Dermis blood vessel endothelial cell (primary cell): ENCODE measurements at regions not wholly inside any gene's neighbourhood (a gene's known extent, or its start where the extent isn't known, plus 50 kb on each side); places are given as distances from the start of the nearest gene placed in this dataset.

Source experiments
- DNase-seq: peaks from one replicate; pipeline ENCODE4 v3.0.0; 2010

DNA sequence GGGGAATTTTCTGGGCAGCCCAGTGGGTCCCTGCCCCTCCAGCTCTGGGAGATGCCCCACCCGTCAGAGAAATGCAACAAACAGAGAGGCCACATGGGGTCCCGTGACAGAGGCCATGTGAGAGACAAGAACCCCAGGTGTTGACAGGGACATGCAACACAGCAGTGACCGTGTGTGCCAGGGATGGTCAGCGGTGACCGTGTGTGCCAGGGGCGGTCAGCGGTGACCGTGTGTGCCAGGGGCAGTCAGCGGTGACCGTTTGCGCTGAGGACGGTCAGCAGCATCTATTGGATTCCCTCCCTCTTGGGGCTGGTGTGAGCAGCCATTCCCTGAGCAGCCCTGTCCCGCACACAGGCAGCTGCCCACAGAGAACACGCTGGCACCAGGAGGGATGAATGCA, 146.6 kb upstream of the OTOS start:
- no peak for DNase-seq

DNA sequence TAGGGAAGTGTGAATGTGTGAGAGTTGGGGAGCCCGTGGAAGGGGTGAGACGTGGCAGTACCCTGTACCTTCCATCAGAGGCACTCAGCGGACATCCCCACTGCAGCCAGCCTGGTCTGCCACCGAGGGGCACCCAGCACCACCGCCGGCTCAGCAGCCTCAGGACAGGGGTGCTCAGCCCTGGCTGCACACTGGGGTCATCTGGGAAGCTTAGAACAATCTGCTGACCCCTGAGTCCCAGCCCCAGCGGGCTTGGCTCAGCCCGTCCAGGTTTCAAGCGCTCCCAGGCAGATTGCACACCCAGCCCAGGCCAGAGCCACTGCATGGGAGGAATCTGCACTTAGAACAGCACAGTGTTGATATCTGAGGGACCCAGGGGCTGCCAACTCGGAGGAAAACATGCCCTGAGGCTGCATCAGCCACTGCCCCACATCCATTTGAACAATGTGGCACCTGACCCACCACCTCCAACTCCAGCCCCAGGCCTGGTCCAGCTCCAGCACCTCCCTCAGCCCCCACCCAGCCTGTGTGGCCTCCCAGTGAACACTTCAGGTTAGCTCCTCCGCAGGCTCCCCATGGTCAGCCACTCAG, 147.1 kb upstream of the OTOS start:
- DNase-seq = no peak

DNA sequence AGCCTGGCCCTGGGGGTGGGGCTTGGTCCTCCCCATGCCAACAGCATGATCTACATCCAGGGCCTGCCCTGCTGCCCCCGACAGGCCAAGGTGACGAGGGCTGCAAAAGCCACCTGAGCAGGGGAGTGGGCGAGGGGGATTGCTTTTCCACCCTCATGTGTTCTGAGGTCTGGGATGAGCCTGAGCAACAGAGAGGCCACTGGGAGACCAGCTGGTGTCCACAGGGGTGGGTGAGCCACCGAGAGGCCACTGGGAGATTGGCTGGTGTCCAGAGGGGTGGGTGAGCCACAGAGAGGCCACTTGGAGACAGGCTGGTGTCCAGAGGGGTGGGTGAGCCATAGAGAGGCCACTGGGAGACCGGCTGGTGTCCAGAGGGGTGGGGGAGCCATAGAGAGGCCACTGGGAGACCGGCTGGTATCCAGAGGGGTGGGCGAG, 147.4 kb upstream of the GPC1 start:
- no peak for DNase-seq

DNA sequence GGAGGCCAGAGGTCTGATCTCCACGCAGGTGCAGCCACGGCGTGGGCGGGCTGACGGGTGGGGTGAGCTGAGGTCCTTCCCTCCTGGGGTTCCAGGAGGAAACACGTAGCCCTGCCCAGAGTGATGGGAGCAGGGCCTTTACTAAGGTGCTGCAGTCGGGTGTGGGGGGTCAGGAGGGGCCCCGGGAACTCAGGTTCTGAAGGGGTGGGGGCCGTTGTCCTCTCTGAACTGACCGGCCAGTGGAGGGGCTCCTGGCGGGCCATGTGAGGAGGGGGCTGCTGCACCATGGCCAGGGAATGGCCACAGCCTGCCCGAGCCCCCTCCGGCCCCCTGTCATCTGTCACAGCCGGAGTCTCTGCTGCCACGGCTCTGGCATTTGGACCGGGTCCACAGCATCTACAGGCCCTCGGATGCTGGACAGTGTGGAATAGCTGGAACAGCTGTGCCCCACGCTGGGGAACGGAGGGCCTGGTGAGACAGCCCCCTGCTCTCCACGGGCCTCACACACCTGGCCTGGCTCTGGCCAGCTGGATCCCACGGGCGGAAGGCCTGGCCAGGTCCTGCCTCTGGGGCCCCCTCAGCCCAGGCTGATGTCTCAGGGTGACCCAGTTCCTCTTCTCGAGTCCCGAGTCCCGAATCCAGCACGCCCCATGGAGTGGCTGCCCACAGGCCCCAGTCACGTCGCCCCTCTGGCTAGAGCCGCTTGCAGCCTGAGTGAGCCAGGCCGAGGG, 145.6 kb upstream of the GPC1 start:
- no peak for DNase-seq

DNA sequence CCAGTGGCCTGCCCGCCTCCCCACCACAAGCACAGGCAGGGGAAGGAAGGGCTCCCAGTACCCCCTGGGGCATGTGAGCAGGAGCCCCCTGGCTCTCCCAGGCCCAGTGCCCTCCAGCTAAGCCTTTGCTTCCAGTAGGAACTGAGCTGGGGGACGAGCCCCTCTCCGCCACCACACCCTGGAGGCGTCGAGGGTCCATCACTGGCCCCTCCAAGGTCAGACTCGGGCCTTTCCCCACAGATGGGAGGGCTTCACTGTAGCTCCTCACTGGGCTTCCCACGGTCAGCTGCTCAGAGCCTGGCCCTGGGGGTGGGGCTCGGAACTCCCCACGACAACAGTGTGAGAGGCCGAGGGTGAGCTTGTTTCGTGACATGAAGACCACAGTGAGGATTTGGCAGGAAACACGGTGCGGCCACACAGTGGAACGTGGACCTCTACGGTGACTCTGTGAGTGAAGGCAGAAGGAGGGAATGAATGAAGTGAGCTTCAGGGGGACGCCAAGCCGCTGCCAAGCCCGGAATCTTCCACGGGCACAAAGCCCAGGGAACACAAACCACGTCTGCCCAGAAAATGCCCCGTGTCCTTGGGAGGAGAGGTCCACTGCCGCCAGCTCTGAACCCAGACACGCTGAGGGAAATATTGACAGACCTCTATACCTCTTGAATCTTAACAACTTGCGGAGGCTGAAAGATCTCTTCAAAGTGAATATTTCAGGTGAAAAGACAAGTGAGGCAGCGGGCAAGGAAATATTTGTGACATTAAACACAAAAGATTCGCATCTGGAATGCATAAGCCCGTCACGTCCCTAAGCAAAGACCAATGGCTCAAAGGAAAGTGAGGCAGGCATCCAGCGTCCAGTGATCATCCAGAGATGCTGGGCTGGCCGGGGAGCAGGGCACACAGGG, 144.8 kb upstream of the GPC1 start:
- no peak for DNase-seq

DNA sequence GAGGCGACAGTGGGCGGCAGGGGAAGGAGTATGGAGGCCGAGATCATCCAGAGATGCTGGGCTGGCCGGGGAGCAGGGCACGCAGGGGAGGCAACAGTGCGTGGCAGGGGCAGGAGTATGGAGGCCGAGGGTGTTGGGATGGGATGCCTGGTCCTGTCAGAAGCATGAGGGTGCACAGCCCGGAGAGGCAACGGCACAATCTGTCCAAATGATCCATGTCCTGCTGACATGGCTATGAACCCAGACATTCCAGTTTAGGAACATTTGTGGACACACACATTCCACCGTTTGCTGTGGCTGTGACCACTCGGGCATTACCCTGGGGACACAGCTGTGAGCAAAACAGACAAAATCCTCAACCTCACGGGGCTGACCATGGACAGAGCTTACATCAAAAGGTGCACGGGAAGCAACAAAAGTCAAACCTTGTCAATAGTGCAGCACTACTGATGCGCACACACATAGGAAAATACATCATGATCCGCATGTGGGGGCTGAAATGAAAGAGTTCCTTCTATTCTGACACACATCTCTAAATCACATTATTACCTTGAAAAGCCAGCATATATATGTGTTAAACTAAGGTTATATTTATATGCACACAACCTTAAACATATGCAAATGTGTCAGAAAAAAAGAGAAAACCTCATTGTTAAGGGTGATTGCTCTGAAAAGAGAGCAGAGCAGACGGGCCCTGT, 144.0 kb upstream of the GPC1 start:
- DNase-seq = no peak

DNA sequence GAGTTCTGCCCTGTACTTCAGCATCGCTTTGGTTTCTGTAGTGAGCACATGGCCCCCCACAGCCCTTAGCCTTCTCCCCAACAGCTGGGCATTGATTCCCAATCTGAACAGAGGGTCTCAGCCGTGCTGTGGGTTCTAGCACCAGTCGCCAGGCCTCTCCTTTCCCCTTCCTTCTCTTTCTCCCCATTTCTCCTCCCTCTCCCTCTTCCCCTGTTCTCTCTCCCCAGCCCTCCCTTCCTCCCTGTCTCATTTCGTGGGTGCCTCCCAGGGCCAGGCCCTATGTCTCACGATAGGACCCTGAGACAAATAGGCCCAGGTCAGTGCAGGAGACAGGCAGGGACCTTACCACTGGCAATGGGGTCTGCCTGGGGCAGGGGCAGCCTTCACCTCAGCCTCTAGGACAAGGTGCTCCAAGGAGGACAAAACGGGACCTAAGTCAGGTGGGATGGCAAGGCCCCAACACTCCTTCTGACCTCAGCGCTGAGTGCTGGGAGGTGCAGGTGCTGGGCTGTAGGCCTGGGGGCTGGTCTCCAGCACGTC, 143.4 kb upstream of the GPC1 start:
- DNase-seq = no peak

DNA sequence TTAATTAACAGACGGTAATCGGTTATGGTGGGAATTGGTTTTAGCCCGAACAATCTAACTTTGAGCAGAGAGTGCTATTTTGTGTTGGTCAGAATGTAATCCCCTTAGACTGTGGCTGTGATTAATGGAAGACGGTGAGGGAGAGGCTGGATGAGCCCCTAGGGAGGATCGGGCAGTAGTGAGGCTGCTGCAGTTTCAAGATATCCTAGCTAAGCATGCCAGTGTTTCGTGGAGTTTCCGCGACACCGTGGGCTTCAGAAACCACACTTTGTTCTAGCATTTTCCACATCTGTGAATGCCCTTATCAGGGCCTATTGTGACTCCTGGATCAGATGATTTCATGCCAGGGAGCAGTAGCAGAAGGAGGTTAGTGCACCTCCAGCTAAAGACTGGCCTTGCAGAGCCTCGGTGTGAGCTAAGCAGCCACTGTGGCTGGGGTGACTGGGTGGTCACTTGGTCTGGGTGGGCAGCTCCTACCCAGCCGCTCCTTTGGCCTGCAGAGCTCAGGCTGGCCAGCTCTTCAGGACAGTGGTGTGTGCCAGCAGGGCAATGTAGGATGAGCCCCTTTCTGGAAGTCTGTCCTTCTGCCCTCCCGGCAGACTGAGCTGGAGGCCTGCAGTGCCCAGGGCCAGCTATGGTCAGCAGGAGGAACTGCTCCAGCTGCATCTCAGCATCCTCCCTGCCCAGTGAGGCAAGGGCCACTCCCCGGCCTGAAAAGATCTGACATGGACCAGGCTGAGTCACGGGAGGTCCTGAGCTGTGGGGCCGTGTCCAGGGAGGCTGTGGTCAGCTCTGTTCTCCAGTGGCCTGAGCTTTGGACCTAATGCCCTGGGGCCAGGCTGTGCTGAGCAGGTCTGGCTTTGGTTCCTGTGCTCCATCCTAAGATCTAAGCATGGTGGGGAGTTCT, 142.6 kb upstream of the GPC1 start:
- DNase-seq = no peak

DNA sequence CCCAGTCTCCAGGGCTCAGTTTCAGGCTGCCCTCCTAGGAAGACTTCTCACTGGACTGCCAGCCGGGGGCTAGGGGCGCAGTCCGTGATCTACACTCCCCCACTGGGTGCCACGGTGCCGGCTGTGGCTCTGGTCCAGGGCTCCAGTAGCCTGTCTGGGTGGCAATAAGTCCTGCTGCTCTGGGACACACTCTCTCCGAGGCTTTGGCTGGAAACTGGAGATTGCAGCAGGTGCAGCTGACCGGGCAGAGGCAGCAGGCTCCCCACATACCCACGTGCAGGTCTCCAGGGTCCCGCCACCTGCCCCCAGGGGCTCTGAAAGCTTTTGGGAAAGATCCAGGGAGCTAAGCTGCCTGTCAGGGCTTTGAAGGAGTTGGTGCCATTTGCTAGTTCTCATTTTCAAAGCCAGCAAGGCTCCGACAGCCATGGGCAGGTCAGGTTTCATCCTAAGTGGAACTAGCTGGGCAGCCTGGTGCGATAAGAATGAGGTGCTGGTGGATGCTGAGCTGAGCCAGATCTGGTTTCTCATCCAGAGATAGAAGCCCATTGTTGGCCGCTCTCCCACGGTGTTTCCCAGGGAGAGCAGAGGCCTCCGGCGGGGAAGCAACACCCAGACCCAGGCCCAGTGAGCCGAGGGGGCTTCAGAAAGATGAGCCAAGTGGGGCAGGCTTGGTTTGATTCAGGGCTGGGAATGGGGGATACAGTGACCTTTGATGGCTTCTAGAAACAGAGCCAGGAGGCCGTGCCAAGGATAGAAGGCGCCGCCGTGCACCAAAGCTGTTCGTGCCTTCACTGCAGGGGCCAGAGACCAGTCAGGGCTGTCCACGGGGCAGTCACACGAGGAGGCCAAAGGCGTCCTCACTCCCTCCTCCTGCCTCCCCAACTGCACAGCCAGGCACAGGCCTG, 141.7 kb upstream of the GPC1 start:
- DNase-seq = no peak

DNA sequence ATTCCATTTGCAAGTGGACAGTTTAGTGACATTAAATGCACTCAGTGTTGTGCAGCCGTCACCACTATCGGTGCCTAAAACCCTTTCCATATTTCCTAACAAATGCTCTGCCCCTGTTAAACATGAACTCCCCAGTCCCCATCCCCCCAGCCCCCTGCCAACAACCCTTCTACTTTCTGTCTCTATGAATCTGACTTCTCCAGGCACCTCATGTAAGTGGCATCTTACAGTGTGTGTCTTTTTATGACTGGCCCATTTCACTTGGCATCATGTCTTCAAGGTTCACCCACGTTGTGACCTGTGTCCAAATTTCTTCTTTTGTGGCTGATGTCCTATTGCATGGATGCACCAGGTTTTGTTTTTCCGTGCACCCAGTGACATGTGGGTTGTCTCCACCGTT, 140.9 kb upstream of the GPC1 start:
- no peak for DNase-seq

DNA sequence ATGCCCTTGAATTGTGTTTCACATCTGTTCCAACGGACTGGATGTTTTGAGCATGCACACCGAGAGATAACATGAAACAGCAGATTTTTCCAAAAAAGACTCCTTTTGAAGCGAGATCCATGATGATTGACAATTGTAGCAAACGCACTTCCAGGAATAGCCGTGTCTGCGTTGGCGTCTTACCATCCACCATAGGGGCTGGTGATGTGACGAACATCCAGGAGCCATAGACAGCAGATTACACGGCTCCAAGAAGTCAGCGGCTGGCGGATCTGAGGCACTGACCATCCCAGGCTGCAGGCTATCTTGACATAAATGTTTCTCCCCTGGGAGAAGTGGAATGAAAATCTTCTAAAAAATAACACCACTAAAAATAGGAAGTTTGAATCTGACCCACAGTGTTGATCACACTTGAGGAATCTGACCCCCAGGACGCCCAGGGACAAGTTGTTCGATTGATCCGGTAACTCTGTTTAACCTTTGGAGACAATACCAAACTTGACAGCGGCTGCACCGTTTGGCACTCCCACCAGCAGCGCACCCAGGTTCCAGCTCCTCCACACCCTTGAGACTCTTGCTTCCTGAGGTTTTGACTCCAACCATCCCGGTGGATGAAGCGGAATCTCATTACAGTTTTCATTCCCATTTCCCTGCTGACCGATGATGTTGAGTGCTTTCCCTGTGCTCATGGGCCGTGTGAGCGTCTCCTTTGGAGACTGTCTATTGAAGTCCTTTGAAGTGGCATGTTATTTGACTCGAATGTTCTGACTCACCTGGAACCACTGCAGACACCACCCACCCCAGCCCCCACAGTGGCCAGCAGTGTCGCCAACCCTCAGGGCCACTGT, 140.0 kb upstream of the GPC1 start:
- no peak for DNase-seq

DNA sequence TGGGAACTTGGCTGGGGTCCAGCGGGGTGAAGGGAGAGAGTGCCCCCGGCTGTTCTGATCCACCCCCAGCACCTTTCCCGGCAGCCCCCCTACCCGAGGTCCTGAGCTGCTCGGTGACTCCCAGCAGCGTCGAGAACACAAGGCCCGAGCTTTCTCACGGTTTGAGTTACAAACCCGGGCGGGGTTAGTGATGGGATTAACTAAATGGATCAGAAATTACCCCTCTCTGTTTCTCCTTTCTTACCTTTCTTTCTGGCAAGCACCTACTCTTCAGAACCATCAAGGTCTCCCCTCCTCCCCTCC, 139.4 kb upstream of the GPC1 start:
- DNase-seq = no peak

DNA sequence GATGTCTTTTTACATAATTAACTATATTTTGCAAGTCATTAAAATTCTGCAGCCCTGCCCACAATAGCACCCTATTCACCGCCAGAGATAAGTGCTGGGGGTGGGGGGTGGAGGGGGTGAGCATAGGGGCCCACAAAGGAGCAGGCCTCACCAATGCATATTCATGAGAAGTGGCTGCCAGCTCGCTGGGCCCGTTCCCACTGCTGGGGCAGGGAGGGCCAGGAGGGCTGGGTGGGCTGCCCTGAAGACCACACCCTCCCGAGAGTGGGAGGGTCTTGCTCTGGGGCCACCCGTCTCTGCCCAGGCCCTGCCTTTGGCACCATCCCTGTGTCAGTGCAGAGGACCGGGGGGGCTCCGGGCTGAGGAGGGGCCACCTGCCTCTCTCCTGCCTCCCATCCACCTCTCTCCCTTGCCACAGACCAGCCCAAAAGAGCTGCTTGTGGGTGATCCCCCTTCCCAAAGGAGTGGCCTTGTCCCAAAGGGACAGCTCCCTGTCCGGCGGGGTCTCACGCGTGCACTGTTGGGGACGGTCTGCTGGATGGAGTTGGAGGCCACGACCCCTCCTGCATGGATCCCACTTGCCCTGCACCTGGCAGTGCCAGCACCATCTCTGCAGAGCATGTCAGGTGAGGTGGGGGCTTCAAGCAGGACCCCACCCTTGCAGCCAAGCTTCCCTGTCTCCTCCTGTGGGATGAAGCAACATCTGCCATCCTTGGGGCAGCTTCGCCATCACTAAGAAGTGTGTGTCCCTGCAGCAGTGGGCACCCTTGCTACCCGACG, 138.8 kb upstream of the GPC1 start:
- no peak for DNase-seq

DNA sequence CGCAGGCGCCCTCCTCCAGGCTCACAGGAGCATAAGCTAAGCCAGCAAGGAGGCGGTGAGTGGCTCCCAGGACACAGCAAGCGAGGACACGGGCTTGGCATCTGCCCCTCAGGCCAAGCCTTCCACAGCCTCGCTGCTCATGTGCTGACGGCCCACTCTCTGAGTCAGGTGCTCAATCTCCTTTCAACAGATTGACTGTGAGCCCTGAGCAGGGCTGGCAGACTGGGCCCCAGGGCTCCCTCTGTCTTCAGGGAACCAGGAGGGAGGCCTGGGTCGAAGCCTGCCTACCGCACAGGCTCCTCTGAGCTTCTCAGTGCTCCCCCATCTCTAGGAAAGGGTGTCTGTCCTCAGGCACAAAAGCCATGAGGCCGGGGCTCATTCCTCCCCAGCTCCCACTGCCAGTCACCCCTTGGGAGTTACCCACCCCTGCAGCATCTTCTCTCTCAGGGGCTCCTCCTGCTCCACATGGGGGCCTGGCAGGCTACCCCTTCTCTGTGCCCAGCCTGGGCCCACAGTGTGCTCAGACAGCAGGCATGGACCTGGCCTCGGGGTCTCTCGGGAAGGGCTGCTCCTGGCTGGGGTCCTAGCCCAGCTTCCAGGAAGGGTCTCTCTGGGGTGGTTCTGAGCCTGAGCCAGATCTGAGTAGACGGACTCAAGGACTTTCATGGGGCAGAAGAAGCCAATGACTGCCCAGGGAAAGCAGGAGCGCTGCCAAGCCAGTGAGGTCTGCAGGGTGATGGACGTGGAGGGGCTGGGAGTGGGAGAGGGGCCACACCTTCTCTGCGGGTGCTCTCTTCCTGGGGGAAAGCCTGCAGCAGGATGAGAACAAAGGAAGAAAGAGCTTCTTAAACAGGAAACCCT, 138.0 kb upstream of the GPC1 start:
- DNase-seq = no peak

DNA sequence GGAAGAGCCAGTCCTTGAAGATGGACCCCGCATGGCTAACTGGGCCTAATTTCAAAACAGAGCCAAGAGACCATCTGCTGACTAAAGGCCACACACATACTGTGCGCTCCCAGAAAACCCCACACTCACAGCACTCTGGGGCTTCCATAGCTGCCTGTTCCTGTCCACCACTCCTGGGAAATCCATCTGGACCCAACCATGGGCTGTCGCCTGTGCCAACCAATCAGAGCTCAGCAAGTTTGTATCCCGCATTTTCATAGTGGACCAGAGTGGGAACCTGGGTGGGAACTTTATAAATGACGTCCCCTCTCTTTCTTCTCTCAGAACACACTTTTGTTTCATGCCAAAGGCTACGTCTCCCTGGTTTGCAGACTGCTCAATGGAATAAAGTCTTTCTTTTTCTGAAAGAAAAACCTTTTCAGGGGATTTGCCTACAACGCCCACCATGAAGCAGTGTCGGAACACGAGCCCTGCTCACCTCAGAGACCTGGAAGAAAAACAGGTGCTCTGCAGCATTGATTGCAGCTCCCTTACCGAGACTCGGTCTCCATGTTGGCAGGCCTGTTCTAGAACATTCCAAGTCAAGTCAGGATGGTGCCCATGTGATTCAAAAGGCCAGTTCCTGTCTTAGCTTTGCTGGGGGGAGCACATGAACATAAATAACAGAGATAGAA, 137.2 kb upstream of the GPC1 start:
- DNase-seq = no peak

DNA sequence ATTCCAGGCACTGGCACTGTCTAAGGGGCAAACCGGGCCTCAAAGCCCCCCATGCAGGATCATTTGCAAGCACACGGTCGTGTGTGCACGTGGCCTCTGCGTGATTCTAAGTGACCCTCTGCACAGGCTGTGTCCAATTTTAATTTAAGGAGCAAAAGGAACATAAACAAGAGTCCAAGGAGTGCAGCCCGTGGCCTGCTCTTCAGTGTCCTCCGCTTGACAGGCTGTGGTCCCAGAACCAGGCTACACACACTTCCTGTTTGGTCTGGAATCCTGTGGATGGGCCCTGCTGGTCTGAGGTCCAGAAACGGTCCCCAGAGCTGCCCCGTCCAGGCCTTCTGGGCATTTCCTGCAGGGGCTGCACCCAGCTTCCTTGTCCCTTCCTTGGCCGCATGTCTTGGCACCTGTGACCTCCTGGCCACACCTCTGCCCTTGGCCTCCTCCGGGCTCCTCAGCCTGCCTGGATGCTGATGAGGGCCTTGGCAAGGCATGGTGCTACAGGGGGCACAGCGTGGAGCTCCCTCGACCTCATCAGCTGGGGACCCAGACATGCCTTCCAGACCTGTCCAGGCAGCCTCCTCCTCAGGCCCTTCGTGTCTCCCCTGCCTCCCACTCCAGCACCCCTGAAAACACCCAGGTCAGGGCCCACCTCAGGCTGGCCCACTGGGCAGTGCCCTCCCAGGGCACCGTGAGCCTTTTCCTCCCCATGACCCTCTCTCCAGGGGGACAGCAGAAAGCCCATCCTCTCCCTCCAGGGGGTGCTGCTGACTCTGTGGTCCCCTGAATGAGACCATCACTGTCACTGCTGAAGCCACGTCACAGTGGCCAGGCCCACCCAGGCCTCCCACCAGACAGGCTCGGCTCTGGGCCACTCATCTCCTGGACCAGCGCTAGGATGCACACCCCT, 136.4 kb upstream of the GPC1 start:
- no peak for DNase-seq
